ENCODE measurements at regions not wholly inside any gene's neighbourhood (a gene's known extent, or its start where the extent isn't known, plus 50 kb on each side); places are given as distances from the start of the nearest gene placed in this dataset.
"Not testable (repeated sequence)": the region's sequence is repeated elsewhere in the genome, so short reads cannot be mapped to it uniquely, and the experiment has no call there.

DNA sequence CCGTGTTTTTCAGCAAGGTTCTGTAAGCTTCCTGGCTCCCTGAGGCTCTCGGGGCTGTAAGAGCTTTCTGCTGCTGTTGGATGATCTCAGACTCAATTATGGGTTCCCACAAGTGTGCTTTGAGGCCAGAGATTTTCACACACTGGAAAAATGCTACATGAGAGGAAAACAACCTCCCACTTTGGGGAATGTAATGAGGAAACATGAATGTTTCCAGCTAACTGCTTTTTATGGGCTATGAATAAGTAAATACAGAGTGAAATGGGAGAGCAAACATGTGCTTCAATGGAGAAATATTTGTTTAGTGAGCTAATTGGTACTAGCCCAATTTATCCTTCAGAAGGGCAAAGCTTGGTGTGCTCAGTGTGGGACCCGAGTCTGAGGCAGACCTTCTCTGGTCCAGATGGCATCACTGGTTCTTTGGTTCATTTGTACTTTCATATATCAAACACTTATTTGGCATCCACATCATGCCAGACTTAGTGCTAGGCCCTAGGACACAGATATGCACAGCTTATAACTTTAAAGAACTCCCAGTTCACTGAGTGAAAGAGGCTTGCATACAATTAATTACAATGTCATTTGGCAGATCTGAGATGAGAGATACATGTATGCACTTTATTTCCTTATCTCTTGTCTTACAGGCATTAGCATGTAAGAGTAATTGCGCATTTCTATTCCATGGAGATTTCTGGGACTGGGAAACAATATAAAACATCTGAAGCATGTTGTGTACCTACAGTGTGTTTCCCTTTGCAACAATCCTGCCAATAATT lies 248.8 kb downstream of the RDH14 start:
- no peak for DNase-seq (ENCODE audit: low read depth)

DNA sequence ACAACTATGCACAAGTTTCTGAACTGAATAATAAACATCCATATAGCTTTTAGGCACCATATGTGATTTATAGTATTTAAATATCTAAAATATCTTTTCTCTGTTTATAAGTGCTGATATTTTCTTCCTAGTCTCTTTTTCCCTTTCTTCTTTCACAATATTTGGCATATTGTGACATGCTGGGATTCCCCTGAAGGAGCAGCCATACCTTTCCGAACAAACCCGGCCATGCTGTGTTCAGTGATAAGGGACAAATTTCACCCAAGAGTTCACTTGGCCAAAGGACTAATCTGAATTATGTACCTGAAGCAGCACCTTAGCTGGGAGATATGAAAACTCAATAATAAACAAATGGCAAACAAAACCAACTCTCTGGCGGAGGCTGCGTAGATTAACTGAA lies 250.8 kb downstream of the RDH14 start:
- DNase-seq (ENCODE audit: low read depth), result no peak

DNA sequence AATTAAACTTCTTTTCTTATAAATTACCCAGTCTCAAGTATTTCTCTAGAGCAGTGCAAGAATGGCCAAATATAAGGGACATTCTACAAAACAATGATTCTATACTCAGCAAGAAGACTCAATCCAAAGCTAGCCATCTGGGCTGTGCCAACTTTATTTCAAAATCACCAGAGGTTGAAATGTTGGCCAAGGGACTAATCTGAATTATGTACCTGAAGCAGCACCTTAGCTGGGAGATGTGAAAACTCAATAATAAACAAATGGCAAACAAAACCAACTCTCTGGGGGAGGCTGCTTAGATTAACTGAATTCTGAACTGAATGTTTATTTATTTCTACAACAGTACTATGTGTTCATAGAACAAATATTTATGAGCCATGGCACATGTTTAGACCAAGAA lies 251.3 kb downstream of the RDH14 start:
- no peak for DNase-seq (ENCODE audit: low read depth)

DNA sequence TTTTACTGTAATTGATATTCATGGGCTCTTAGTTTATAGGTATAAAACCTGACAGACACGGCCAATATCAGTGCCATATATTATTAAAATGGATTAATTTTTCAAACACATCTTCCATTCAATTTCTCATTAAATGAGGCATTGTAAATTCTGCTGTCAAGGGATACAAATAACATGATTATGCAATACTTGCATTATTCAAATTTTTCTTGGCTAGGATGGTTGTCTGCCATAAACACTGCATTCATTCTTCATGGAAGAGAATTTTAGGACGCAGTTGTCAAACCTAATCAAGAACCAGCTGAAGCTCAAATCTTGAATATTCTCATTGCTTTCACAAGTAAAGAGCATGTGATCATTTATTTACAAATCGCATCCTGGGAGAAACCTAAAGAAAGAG lies 255.6 kb downstream of the RDH14 start:
- no peak for DNase-seq (ENCODE audit: low read depth)

DNA sequence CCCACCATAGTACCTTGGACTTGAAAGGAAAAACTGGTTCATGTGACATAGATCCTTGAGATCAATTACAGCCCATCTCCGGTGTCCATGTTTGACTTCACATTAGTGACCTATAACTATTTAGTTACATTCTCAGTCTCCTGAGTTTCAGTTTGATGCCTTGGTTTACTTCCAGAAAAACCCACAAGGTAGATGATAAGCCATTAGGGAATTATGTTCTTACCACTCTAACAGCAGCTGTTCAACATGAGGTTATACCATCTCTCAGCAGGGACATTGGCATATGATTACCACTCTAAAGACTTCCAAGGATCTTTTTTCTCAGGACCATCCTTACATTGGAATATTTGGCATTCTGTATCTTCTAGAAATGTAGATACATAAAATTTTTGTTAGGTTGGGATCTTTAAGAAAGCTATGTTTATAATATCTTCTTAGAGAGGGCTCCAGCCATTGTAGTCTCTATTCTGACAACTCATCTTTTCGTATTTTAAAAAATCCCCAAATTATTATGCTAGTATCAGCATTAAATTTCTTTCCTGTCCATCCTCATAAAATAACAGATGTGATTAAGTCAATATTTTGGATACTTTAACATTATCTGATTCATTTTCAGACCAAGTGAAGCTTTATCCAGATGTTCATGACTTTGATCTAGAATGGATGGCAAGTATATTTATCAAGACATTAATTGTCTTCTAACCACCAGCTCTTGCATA lies 258.9 kb downstream of the RDH14 start:
- DNase-seq (ENCODE audit: low read depth), result no peak

DNA sequence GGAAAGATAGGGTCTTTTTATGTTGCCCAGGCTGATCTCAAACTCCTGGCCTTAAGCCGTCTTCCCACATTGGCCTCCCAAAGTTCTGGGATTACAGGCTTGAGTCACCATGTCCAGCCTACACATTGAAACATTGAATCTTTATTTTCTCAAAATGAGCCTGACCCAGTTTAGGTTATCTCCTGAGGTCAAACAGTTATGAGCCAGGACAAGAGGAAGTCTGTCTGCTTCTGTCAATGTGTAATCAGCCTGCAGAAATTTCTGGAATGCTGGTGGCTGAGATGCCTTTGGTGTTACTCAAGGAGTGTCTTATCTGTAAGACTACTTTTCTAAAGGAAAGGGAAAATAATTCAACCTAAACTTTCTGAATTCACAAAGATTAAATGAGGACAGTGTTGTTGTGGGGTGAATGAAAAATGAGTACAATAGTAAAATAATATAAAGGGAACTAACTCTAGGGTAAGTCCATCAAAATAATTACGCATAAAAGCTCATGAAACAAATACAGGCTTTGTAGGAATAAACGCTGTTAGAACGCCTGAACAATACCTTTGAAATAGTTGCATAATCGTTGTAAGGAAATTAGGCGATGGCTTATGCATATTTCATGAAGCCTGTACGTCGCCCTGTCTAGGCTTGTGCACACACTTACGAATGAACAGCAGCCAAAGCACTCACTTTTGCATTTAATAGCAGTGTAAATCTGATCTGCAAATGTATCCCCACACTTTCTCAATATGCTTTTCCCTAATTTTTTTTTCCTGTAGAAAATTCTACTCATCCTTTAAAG lies 260.8 kb downstream of the RDH14 start:
- peak; percentile 2 for DNase-seq (ENCODE audit: low read depth)

DNA sequence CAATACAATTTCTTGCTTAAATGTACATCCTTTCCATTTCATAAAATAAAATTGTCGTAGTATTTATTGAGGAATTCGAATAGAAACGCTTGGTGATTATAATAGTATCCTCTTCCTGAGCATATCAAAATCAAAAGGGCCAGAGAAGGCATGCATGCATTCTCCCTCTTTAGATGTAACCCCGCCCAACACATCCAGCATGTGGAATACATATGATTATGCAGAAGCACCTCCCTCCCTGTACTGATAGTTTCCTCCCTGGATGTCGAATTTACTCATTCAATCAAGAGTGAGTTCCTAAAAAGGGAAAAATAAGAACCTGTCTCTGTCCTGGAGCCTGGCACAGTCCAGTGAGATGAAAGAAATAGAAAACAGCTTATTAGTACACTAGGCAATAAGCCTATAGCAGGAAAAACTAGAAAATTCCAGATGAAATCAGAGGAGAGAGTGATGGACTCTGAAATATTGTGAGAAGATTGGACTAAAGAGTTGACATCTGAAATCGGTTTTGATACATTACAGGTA lies 262.9 kb downstream of the RDH14 start:
- DNase-seq (ENCODE audit: low read depth), result no peak

DNA sequence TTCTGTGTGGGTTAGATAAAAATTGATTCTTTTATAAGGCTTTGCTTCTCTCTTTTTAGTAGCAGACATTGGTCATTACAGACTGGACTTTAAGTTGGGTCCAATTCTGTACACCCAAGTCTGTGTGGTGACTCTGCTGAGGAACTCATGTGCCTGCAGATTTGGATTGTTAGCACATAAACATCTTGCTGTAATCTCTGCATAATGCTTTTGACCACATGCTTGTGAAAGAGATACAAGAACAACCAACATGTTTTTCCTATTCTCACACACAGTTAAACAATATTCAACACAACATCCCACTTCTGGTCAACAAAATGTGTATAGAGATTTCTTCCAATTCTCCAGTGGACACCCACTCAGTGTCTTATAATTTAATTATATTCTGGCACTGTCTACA lies 270.1 kb downstream of the RDH14 start:
- DNase-seq (ENCODE audit: low read depth), result no peak

DNA sequence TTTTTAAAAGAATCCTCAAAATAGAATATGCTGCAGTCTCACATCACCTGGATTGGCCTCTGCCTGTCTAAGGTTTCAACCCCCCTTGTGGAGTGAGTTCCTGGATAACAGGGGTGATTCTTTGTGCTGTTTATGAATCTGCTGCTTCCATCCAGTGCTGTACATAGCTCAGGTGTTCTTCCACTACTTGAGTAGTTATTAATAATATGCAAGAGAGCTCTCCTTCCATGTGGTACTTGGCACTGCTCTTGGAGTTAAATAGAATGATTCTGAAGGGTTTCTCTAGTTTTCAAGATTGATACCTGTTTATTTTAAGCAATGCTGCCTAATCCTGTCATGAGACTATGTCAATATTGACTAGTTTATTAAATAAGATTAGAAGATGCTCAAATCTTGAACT lies 273.6 kb downstream of the RDH14 start:
- no peak for DNase-seq (ENCODE audit: low read depth)

DNA sequence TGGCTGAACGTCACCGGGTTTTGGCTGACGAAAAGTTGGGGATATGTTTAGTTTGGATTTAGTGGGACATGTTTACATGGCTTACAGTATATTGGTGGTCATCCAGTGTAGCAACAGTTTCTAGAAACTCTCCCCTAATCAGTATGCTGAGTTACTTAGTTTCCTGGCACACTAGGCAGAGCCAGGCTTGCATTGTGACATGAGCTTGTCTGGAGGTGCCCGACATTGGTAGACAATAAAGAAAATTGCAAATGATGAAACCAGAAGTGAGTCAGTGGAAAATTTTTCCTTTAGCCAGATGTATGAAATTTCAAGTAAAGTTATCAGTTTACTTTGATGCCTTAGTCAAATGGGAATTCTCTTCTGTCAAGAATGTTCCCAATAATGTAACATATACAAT lies 276.1 kb downstream of the RDH14 start:
- DNase-seq (ENCODE audit: low read depth), result no peak

DNA sequence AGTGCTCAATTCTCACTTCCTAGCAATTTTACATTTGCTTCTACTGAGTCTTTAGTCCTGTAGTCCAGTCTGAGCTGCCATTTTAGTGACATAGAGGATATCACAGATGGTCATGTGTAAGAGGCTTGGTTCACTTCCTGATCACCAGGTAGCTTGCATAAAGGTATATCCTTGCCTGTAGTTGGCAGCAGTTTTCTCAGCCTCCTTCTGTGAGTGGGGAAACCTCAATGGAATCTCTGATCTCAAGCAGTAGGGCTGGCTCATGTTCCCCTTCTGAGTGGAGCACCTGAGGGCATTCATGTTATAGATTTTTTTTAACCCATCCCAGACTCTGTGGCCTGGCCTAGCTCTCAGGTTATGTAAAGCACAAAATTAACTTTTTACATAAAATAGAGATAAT lies 278.4 kb downstream of the RDH14 start:
- no peak for DNase-seq (ENCODE audit: low read depth)

DNA sequence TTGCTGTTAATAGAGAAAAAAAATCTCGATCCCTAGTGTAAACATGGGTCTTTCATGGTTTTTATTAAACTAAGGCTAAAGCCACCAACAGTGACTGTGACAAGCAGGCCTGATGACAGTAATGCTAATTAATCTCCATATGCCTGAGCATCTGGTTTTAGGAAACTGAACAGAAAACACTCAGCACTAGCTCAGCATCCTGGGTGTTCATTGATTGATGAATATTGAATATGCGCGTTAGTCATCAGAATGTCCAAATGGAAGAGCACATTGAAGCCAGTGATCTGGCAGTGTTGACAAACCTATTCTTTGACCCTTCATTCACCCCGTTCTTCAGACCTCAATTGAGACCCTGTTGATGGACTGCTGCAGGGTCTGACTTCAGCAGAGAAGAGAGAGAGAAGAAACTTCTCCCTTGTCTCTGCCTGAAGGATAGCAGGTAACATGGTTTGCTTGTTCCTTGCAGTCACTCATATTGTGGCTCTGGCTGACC lies 283.8 kb downstream of the RDH14 start:
- no peak for DNase-seq (ENCODE audit: low read depth)

DNA sequence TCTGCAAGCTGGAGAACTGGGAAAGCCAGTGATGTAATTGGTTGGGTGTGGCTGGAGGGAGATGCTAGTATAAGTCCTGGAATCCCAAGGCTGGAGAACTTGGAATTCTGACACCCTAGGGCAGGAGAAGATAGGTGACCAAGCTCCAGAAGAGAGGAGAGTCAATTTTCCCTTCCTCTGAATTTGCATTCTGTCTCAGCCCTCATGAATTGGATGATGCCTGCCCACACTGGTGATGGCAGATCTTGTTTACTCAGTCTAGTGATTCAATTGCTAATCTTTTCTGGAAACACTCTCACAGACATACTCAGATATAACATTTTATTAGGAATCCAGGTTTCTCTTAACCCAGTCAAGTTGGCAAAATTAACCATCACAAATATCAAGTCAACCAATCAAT lies 287.2 kb downstream of the RDH14 start:
- no peak for DNase-seq (ENCODE audit: low read depth)

DNA sequence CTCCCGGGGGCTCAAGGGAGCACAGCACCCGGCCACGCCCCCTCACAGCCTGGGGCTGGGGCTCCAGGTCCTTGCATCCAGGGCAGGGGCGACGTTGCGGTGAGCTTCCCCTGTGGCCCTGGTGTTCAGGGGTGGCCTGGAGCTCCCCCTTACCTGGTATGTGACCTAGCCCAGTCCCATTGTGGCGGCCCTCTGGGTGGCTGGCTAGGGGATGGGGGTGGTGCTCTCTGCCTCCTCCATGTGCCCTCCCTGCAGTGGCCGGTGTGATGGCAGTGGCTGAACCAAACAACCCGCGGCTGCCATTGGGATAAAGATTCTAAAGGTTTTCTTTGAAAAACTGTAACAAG lies 288.3 kb downstream of the RDH14 start:
- DNase-seq (ENCODE audit: low read depth), result no peak

DNA sequence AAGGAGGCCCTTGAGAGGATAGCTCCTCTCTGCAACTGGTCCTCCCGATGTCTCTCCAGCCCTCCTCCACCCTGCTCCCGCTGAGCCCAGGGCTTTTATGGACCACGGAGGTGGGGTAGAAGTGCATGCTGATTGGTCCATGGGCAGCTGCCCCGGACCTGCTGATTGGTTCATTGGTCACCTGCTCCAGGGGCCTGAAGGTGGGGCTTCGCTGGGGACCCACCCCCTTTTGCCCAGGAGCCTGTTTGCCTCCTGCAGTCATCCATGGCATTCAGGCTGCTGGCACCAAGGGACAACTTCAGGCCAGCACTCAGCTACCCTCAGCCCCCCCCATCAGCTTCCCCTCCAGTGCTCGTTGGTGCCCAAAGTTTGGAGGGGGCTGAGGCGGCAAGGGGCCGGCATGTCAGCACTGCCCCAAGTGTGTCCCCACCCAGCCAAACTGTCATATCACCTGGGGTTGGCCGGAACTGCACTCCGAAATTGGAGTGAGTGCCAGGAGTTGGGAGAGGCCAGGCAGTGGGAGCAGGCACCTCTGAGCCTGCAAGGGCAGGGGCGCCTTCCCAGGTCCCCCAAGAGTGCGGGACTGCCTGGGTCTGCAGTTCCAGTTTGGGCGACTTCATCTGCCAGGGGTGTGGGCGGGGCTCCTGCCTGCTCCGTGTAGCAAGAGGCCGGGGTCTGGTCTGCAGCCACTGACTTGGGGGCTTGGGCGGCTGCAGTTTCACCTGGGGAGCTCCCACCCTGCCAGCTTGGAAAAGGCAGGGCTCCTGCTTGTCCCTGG lies 288.9 kb downstream of the RDH14 start:
- no peak for DNase-seq (ENCODE audit: low read depth)

DNA sequence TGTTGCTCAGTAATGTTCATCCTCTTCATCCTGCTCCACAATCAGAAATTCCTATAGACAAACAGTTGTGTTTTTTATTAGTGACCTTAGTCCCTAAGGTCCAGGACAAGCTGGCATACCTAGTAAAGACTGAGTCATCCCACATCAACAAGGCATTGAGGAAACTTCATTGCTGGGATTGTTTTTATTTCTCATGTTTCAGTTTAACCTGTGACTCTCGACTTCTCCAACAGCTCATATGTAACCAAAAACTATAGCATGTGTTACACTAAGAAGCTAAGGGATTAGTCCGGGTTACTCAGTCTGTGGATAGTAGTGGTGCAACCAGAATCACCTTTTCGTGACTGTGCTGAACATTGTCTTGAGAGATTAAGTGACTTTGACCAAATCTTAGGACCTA lies 292.1 kb downstream of the RDH14 start:
- no peak for DNase-seq (ENCODE audit: low read depth)

DNA sequence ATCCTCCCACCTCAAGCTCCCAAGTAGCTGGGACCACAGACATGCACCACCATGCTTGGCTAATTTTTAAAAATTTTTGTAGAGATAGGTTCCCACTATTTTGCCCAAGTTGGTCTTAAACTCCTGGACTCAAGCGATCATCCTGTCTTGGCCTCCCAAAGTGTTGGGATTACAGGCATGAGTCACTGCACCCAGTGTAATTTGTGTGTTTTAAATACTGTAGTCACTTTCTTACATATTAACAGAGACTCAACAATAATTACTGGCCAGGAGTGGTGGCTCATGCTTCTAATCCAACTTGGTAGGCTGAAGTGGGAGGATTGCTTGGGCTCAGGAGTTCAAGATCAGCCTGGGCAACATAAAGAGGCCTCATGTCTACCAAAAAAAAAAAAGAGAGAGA lies 293.0 kb downstream of the RDH14 start:
- DNase-seq (ENCODE audit: low read depth), result no peak

DNA sequence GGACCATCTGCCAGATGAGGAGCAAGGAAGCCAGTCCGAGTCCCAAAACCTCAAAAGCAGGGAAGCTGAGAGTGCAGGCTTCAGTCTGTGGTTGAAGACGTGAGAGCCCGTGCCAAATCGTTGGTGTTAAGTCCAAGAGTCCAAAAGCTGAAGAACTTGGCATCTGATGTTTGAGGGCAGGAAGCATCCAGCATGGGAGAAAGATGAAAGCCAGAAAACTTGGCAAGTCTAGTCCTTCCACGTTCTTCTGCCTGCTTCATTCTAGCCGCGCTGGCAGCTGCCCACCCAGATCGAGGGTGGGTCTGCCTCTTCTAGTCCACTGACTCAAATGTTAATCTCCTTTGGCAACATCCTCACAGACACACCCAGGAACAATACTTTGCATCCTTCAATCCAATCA lies 293.8 kb downstream of the RDH14 start:
- not testable (repeated sequence) for DNase-seq (ENCODE audit: low read depth)

DNA sequence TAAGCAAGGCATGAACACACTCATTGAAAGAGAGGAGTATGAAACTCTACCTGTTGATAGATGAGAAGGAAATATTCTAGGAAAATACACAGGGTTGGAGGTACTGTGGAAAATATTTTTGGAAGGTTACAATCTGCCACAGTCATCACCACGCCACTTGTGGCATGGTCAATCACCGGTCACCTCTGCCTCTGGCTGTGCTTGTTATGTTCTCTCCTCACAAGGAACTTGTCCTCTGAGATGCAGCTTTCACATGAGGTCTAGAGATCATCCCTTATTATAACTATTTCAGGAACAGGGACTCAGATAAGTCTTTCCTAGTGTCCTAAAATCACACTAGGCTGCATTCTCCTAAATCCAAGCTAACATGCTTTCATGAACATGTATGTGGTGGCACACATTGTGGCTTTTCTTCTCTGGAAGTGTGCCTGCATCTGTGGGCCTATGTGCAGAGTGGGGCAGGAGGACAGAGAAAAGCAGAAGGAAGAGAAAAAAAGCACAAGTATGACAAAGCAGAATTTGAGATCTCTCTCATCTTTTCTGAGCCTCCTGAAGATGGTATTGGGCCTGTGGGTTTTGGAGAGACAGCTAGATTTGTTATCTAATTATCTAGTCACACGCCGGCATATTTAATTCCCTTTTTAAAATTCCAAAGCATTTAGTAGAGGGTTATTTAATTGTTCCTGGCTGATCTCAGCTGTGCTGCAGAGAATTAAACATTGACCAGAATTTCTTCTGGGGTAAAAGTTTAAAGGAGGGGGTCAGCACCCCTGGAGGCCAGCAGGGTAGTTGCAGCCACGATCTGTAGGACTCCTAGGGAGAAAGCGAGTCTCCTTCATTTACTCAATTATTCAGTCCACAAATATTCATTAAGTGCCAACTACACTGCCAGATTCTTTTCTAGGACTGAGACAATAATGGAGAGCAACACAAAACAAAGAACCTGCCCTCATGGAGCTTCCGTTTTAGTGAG lies 294.6 kb downstream of the RDH14 start:
- no peak for DNase-seq (ENCODE audit: low read depth)

DNA sequence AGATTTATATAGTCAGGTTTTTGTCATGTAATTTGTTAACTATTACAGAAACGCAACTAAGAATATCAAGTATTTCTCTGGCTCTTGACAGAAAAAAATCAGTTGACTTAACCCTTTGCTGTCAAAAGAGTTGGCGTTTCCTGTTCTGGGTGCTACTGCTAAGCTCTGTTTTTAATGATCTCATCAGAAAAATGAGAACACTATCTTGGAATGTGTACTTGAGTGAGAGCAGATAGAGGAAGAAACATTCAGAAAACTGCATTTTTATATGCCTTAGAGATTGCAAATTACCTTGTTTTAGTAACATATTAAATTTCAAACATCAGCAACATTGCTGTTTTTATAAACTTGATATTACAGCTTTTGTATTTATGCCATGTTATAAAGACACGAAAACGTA lies 297.9 kb downstream of the RDH14 start:
- DNase-seq (ENCODE audit: low read depth), result no peak

Measured in fibroblast of the conjunctiva (primary cell).